Spleen (tissue), 7 donors: ENCODE measurements at regions not wholly inside any gene's neighbourhood (a gene's known extent, or its start where the extent isn't known, plus 50 kb on each side); places are given as distances from the start of the nearest gene placed in this dataset.
"Not testable (repeated sequence)": the region's sequence is repeated elsewhere in the genome, so short reads cannot be mapped to it uniquely, and the experiment has no call there.

Experiments used
- POLR2A ChIP-seq, 3 donors: fragments of 450-650 bp; IDR thresholded peaks; one replicate each; pipeline ENCODE4 v1.5.1; 2017; ENCODE audit warnings: antibody characterized with exemption in 3 of 3, mild to moderate bottlenecking in 1 of 3
- POLR2AphosphoS5 ChIP-seq, 3 donors: sonication (generic); formaldehyde crosslinking; IDR thresholded peaks; one replicate each; pipeline ENCODE4 v1.5.1; 2017; ENCODE audit warnings: antibody characterized with exemption in 3 of 3
- TF ChIP-seq, protein P1 (sequence below), 11 experiments: fragments of 200-600 bp in 7 of 11; fragments of 450-650 bp in 4 of 11; sonication (generic) in 4 of 11; IDR thresholded peaks in 8 of 11; conservative IDR thresholded peaks in 3 of 11; 1 replicate in 7 of 11; 2 replicates in 4 of 11; pipeline versions ENCODE4 v1.4.0 to v1.8.0; 2016 to 2021; ENCODE audit warnings: antibody characterized with exemption in 11 of 11, inconsistent platforms in 4 of 11, mild to moderate bottlenecking in 1 of 11
- donor health status: DM: no; HTN: no; CAD: no; lungs with moderate emphysema.
- donor health status: DM: no; HTN: no; CAD: no.
- donor health status: DM: no; HTN: no; CAD: no.

DNA sequence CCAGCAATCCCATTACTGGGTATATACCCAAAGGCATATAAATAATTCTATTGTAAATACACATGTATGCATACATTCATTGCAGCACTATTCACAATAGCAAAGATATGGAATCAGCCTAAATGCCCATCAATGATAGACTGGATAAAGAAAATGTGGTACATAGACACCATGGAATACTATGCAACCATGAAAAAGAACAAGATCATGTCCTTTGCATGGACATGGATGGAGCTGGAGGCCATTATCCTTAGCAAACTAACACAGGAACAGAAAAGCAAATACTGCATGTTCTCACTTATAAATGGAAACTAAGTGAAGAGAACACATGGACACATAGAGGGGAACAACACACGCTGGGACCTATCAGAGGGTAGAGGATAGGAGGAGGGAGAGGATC is 51.3 kb upstream of the CASK start:
- TF ChIP-seq, protein P1, sequence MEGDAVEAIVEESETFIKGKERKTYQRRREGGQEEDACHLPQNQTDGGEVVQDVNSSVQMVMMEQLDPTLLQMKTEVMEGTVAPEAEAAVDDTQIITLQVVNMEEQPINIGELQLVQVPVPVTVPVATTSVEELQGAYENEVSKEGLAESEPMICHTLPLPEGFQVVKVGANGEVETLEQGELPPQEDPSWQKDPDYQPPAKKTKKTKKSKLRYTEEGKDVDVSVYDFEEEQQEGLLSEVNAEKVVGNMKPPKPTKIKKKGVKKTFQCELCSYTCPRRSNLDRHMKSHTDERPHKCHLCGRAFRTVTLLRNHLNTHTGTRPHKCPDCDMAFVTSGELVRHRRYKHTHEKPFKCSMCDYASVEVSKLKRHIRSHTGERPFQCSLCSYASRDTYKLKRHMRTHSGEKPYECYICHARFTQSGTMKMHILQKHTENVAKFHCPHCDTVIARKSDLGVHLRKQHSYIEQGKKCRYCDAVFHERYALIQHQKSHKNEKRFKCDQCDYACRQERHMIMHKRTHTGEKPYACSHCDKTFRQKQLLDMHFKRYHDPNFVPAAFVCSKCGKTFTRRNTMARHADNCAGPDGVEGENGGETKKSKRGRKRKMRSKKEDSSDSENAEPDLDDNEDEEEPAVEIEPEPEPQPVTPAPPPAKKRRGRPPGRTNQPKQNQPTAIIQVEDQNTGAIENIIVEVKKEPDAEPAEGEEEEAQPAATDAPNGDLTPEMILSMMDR (IDR thresholded peaks at IDR 0.05 in 8 of 11, conservative IDR thresholded peaks at IDR 0.05 in 3 of 11) = not testable (repeated sequence)
- TF ChIP-seq POLR2AphosphoS5, POLR2A (IDR thresholded peaks at IDR 0.05): not testable (repeated sequence)
